PC-3 (cell line): ENCODE measurements at regions not wholly inside any gene's neighbourhood (a gene's known extent, or its start where the extent isn't known, plus 50 kb on each side); places are given as distances from the start of the nearest gene placed in this dataset.

Source experiments
- ATAC-seq: fragments of 200-7000 bp; cut with Tn5 transposase; 2 replicates; pipeline ENCODE4 v1.9.1; 2020; ENCODE audit warnings: mild to moderate bottlenecking, moderate library complexity
- BruUV-seq: library from RNA; stranded (reverse); fragments of 400-500 nt; replicated peaks from 2 replicates; lab custom pipeline; 2021; lab: Mats Ljungman, UMichigan
- CTCF ChIA-PET: fragments of 300-600 bp; sonication (Branson Sonifier 250); formaldehyde crosslinking; loops from one replicate; lab custom pipeline; 2022; ENCODE audit warnings: antibody characterized with exemption; lab: Charles Lee
- POLR2A ChIA-PET: fragments of 300-600 bp; sonication (Branson Sonifier 250); formaldehyde crosslinking; loops from one replicate; lab custom pipeline; 2022; ENCODE audit warnings: antibody characterized with exemption; ENCODE audit not compliant: unreplicated experiment; lab: Charles Lee
- DNase-seq: peaks from one replicate; pipeline ENCODE4 v3.0.0-alpha.2; 2015
- H2AFZ ChIP-seq: fragments of 300-600 bp; sonication (generic); 2 replicates; pipeline ENCODE4 v1.6.0; 2016; ENCODE audit warnings: antibody characterized with exemption, low read length
- H3F3A ChIP-seq: fragments of 300-600 bp; sonication (generic); one replicate; pipeline ENCODE4 v1.6.0; 2017; ENCODE audit warnings: antibody characterized with exemption, low read length, control low read depth, mild to moderate bottlenecking; ENCODE audit not compliant: unreplicated experiment
- H3K27ac ChIP-seq: fragments of 300-600 bp; sonication (generic); 2 replicates; pipeline ENCODE4 v1.5.1; 2016; ENCODE audit warnings: mild to moderate bottlenecking, low read length
- H3K27me3 ChIP-seq: fragments of 300-600 bp; sonication (generic); 2 replicates; pipeline ENCODE4 v1.6.1; 2016; ENCODE audit warnings: low read length, mixed read lengths
- H3K36me3 ChIP-seq: fragments of 300-600 bp; sonication (generic); 2 replicates; pipeline ENCODE4 v1.6.1; 2016; ENCODE audit warnings: low read depth, mixed run types, low read length, mixed read lengths
- H3K4me1 ChIP-seq: fragments of 300-600 bp; sonication (generic); 2 replicates; pipeline ENCODE4 v1.5.1; 2016; ENCODE audit warnings: low read length; ENCODE audit not compliant: insufficient read depth
- H3K4me2 ChIP-seq: fragments of 300-600 bp; sonication (generic); 2 replicates; pipeline ENCODE4 v1.6.0; 2016; ENCODE audit warnings: low read length
- H3K4me3 ChIP-seq: fragments of 300-600 bp; sonication (generic); 2 replicates; pipeline ENCODE4 v1.5.1; 2016; ENCODE audit warnings: mild to moderate bottlenecking, low read length, mixed read lengths
- H3K79me2 ChIP-seq: fragments of 300-600 bp; sonication (generic); 2 replicates; pipeline ENCODE4 v1.6.1; 2017; ENCODE audit warnings: low read length, mixed read lengths
- H3K9ac ChIP-seq: fragments of 300-600 bp; sonication (generic); 2 replicates; pipeline ENCODE4 v1.6.0; 2016; ENCODE audit warnings: mild to moderate bottlenecking, low read length
- H3K9me2 ChIP-seq: fragments of 300-600 bp; sonication (generic); replicated peaks from 2 replicates; pipeline ENCODE4 v1.6.1; 2016; ENCODE audit warnings: mixed run types, low read length, mixed read lengths
- H3K9me3 ChIP-seq: fragments of 300-600 bp; sonication (generic); 2 replicates; pipeline ENCODE4 v1.6.1; 2016; ENCODE audit warnings: low read length, mixed read lengths
- H4K20me1 ChIP-seq: fragments of 300-600 bp; sonication (generic); 2 replicates; pipeline ENCODE4 v1.6.1; 2016; ENCODE audit warnings: low read length, mixed read lengths
- EZH2 ChIP-seq: fragments of 300-600 bp; sonication (generic); IDR thresholded peaks from one replicate; pipeline ENCODE4 v1.6.1; 2017; ENCODE audit warnings: antibody characterized with exemption, mild to moderate bottlenecking, low read length; ENCODE audit not compliant: unreplicated experiment
- EZH2phosphoT487 ChIP-seq: fragments of 300-600 bp; sonication (generic); IDR thresholded peaks from 2 replicates; pipeline ENCODE4 v1.6.1; 2018; ENCODE audit warnings: mild to moderate bottlenecking, antibody characterized with exemption, low read length, borderline replicate concordance
- intact Hi-C: fragments of 100-400 bp; cut with micrococcal nuclease; formaldehyde crosslinking; loops from 2 replicates; pipeline ENCODE4 v1.9.0; 2023
- TF ChIP-seq, protein P1 (sequence below): fragments of 300-600 bp; sonication (generic); conservative IDR thresholded peaks from 2 replicates; pipeline ENCODE4 v1.5.1; 2017; ENCODE audit warnings: antibody characterized with exemption, low read depth, mild to moderate bottlenecking, low read length

DNA sequence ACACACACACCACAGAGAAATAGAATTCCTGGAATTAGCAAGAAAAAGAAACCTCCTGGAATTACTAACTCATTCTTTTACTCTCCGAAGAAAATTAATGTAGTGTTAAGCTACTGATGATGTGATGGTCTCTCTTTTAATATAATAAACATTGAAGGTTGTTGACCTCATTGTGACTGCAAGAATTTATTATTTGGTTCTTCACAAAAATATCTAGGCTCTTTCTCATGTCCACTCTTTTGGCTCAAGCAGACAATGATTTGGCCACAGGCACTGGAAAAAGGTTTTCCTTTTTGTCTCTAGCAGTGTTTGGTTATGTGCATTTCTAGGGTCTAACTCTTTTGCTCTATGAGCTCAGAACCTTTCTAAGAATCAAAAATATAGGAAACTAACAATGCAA is 811.9 kb downstream of the TENT5A start:
- Histone ChIP-seq H3K9ac (no peak overlapping the region), H3K27ac (no peak overlapping the region), H3K4me2 (no peak overlapping the region), H3K9me2 (no peaks in the 10 kb centered on the region), H2AFZ (no peak overlapping the region), H3K36me3 (no peaks in the 10 kb centered on the region), H3K27me3 (no peaks in the 10 kb centered on the region), H3F3A (no peaks in the 10 kb centered on the region), H3K4me1 (no peaks in the 10 kb centered on the region), H3K4me3 (no peak overlapping the region), H3K79me2 (no peaks in the 10 kb centered on the region), H4K20me1 (no peaks in the 10 kb centered on the region), H3K9me3 (no peaks in the 10 kb centered on the region)
- no peak for ATAC-seq
- intact Hi-C loops, result no loop called here
- BruUV-seq, result no TSS peak
- ChIA-PET CTCF (no interaction called here), POLR2A (no interaction called here)
- DNase-seq, result no peak
- TF ChIP-seq EZH2phosphoT487 (no peak), EZH2 (no peak)
- TF ChIP-seq, protein P1, sequence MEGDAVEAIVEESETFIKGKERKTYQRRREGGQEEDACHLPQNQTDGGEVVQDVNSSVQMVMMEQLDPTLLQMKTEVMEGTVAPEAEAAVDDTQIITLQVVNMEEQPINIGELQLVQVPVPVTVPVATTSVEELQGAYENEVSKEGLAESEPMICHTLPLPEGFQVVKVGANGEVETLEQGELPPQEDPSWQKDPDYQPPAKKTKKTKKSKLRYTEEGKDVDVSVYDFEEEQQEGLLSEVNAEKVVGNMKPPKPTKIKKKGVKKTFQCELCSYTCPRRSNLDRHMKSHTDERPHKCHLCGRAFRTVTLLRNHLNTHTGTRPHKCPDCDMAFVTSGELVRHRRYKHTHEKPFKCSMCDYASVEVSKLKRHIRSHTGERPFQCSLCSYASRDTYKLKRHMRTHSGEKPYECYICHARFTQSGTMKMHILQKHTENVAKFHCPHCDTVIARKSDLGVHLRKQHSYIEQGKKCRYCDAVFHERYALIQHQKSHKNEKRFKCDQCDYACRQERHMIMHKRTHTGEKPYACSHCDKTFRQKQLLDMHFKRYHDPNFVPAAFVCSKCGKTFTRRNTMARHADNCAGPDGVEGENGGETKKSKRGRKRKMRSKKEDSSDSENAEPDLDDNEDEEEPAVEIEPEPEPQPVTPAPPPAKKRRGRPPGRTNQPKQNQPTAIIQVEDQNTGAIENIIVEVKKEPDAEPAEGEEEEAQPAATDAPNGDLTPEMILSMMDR, result no peak

DNA sequence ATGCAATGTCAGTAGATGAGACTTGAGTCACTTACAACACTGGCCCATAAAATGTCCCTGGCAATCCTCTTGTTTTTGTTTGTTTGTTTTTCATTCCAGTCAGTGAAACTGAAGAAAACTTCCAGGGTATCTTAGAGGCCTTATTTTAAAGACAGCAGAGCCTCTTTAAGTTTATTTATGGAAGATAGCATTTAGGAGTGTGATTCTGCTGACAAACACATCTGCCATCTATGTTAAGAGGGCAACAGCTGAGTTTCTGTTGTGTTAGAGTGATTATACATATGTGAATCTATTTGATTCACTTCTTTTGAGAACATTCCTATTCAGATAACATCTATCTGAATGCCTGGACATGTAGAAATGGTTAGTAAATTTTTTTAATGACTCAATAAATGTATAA is 812.6 kb downstream of the TENT5A start:
- H3K4me3 ChIP-seq, result no peak overlapping the region
- no peak overlapping the region for H3K9ac ChIP-seq
- TF ChIP-seq EZH2, result no peak
- no peak for TF ChIP-seq EZH2phosphoT487
- TF ChIP-seq, protein P1, result no peak
- CTCF ChIA-PET, result no interaction called here
- H3F3A ChIP-seq, result no peaks in the 10 kb centered on the region
- no peaks in the 10 kb centered on the region for H3K9me3 ChIP-seq
- no peaks in the 10 kb centered on the region for H4K20me1 ChIP-seq
- intact Hi-C loops, result no loop called here
- H3K36me3 ChIP-seq, result no peaks in the 10 kb centered on the region
- no peaks in the 10 kb centered on the region for H3K27me3 ChIP-seq
- DNase-seq, result no peak
- no peak for ATAC-seq
- BruUV-seq, result no TSS peak
- no peaks in the 10 kb centered on the region for H3K79me2 ChIP-seq
- no peak overlapping the region for H3K27ac ChIP-seq
- no peaks in the 10 kb centered on the region for H3K9me2 ChIP-seq
- no peak overlapping the region for H2AFZ ChIP-seq
- POLR2A ChIA-PET, result no interaction called here
- H3K4me1 ChIP-seq, result no peaks in the 10 kb centered on the region
- no peak overlapping the region for H3K4me2 ChIP-seq

DNA sequence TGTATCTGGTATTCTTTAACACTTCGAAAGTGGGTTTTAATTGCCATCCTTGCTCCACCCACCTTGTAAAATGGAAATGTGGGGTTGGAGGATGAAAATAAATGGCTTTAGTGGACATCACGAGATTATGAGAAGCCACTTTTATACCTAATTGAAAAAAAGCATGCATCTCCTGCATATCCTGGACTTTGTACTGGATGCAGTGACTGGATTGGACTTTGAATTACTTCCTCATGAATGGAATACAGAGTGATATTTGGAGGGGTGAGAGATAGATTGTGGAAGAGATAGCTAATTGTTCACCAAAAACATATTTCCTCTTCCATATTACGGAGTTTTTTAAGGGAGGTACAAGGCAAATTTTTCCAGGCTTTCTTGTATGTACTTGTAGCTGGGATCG is 813.0 kb downstream of the TENT5A start:
- Histone ChIP-seq H3F3A (no peaks in the 10 kb centered on the region), H3K4me3 (no peak overlapping the region), H3K9ac (no peak overlapping the region), H3K9me3 (no peaks in the 10 kb centered on the region), H4K20me1 (no peaks in the 10 kb centered on the region), H3K4me2 (no peak overlapping the region), H3K27ac (no peak overlapping the region), H3K27me3 (no peaks in the 10 kb centered on the region), H3K36me3 (no peaks in the 10 kb centered on the region), H3K9me2 (no peaks in the 10 kb centered on the region), H2AFZ (no peak overlapping the region), H3K79me2 (no peaks in the 10 kb centered on the region), H3K4me1 (no peaks in the 10 kb centered on the region)
- BruUV-seq, result no TSS peak
- CTCF ChIA-PET, result no interaction called here
- TF ChIP-seq EZH2phosphoT487, result no peak
- TF ChIP-seq, protein P1, result no peak
- TF ChIP-seq EZH2, result no peak
- ATAC-seq (no peak), DNase-seq (no peak)
- POLR2A ChIA-PET, result no interaction called here
- intact Hi-C loops, result no loop called here
